Endothelial cell of umbilical vein (primary cell): ENCODE measurements at regions not wholly inside any gene's neighbourhood (a gene's known extent, or its start where the extent isn't known, plus 50 kb on each side); places are given as distances from the start of the nearest gene placed in this dataset.

Experiments
- BruUV-seq: library from RNA; stranded (reverse); fragments of 400-500 nt; replicated peaks from 2 replicates; lab custom pipeline; 2021; lab: Mats Ljungman, UMichigan
- CTCF ChIA-PET: fragments of 300-600, 350-600 bp; sonication (Branson Sonifier 250); formaldehyde crosslinking; loops from one replicate; lab custom pipeline; 2021; ENCODE audit warnings: antibody characterized with exemption, inconsistent platforms; lab: Charles Lee
- POLR2A ChIA-PET: fragments of 300-600, 350-600 bp; sonication (Branson Sonifier 250); formaldehyde crosslinking; loops from one replicate; lab custom pipeline; 2021; ENCODE audit warnings: antibody characterized with exemption, inconsistent platforms; lab: Charles Lee
- DNase-seq: peaks from one replicate; pipeline ENCODE4 v3.0.0-alpha.2; 2011; ENCODE audit warnings: low read depth, low spot score
- FAIRE-seq: peaks from 2 replicates; lab custom pipeline; 2011; peaks lifted over from hg19 to GRCh38; lab: Jason Lieb, UNC
- H2AFZ ChIP-seq: 2 replicates; pipeline ENCODE4 v1.6.0; 2012; ENCODE audit warnings: low read depth, low read length, control low read depth, inconsistent platforms
- H3K27ac ChIP-seq: 2 replicates; pipeline ENCODE4 v1.5.1; 2011; ENCODE audit warnings: low read depth, mild to moderate bottlenecking, control low read depth, low read length, moderate library complexity; ENCODE audit not compliant: insufficient read depth
- H3K27me3 ChIP-seq, 2 experiments: 2 replicates each; pipeline versions ENCODE4 v1.6.0 to v1.6.1; 2011; ENCODE audit warnings: low read length in 2 of 2, mixed read lengths in 1 of 2; ENCODE audit not compliant: control insufficient read depth in 2 of 2, insufficient read depth in 2 of 2
- H3K36me3 ChIP-seq, 2 experiments: 2 replicates in 1 of 2; 3 replicates in 1 of 2; pipeline ENCODE4 v1.5.1; 2011; ENCODE audit warnings: low read length in 2 of 2, mild to moderate bottlenecking in 1 of 2, moderate library complexity in 1 of 2; ENCODE audit not compliant: control insufficient read depth in 2 of 2, insufficient read depth in 2 of 2; ENCODE audit errors: extremely low read depth in 1 of 2
- H3K4me1 ChIP-seq: 3 replicates; pipeline ENCODE4 v1.5.1; 2011; ENCODE audit warnings: mild to moderate bottlenecking, low read length; ENCODE audit not compliant: control insufficient read depth, insufficient read depth; ENCODE audit errors: extremely low read depth
- H3K4me2 ChIP-seq: 2 replicates; pipeline ENCODE4 v1.6.1; 2011; ENCODE audit warnings: low read length, control low read depth, mixed read lengths; ENCODE audit not compliant: insufficient read depth
- H3K4me3 ChIP-seq, 3 experiments: fragments of 200-600 bp in 1 of 3; sonication (generic), shearing (Covaris generic) in 1 of 3; replicated peaks in 1 of 3; 2 replicates each; pipeline ENCODE4 v1.5.1; 2011 to 2016; ENCODE audit warnings: control low read depth in 3 of 3, low read length in 3 of 3, mild to moderate bottlenecking in 2 of 3, inconsistent platforms in 1 of 3, low read depth in 1 of 3, moderate library complexity in 1 of 3; ENCODE audit not compliant: insufficient read depth in 1 of 3
- H3K79me2 ChIP-seq: 2 replicates; pipeline ENCODE4 v1.6.0; 2012; ENCODE audit warnings: low read length, inconsistent platforms; ENCODE audit not compliant: control insufficient read depth, insufficient read depth
- H3K9ac ChIP-seq: replicated peaks from 2 replicates; pipeline ENCODE3; 2011; ENCODE audit warnings: low read length, control low read depth; ENCODE audit not compliant: insufficient read depth; ENCODE audit errors: extremely low read depth
- H3K9me1 ChIP-seq: replicated peaks from 3 replicates; pipeline ENCODE4 v1.6.0; 2011; ENCODE audit warnings: mild to moderate bottlenecking, low read length; ENCODE audit not compliant: control insufficient read depth, insufficient read depth; ENCODE audit errors: extremely low read depth
- H3K9me3 ChIP-seq: replicated peaks from 2 replicates; pipeline ENCODE4 v1.5.1; 2012; ENCODE audit warnings: low read length, inconsistent platforms; ENCODE audit not compliant: control insufficient read depth, insufficient read depth
- H4K20me1 ChIP-seq: replicated peaks from 2 replicates; pipeline ENCODE3; 2011; ENCODE audit warnings: mild to moderate bottlenecking, low read length; ENCODE audit not compliant: control insufficient read depth, insufficient read depth; ENCODE audit errors: extremely low read depth
- EZH2 ChIP-seq: IDR thresholded peaks from 2 replicates; pipeline ENCODE4 v1.6.1; 2012; ENCODE audit warnings: borderline replicate concordance, low read depth, mild to moderate bottlenecking, moderate library complexity, low read length, inconsistent platforms; ENCODE audit not compliant: severe bottlenecking
- FOS ChIP-seq: IDR thresholded peaks from 2 replicates; pipeline ENCODE4 v1.6.1; 2011; ENCODE audit warnings: mild to moderate bottlenecking, low read length, moderate library complexity, borderline replicate concordance; ENCODE audit not compliant: insufficient read depth
- GATA2 ChIP-seq: IDR thresholded peaks from 2 replicates; pipeline ENCODE4 v1.7.0; 2011; ENCODE audit warnings: low read depth, mild to moderate bottlenecking, moderate library complexity, mixed read lengths, low read length; ENCODE audit not compliant: insufficient read length, insufficient read depth
- JUN ChIP-seq: IDR thresholded peaks from 2 replicates; pipeline ENCODE4 v1.6.1; 2011; ENCODE audit warnings: borderline replicate concordance, low read depth; ENCODE audit not compliant: insufficient read length, insufficient read depth
- MYC ChIP-seq: IDR thresholded peaks from one replicate; pipeline ENCODE4 v1.6.1; 2011; ENCODE audit warnings: mild to moderate bottlenecking, low read depth, low read length
- POLR2A ChIP-seq: IDR thresholded peaks from 2 replicates; pipeline ENCODE4 v1.6.1; 2012; ENCODE audit warnings: low read depth, mild to moderate bottlenecking, control low read depth, low read length
- dilution Hi-C: fragments of 300-500 bp; cut with MboI; formaldehyde crosslinking; loops from one replicate; pipeline ENCODE4 v1.15.0; 2019; ENCODE audit warnings: low sequenced_read_pairs; ENCODE audit not compliant: extremely low pct_ligation_motif_present
- intact Hi-C: fragments of 100-400 bp; cut with micrococcal nuclease; formaldehyde crosslinking; loops from one replicate; pipeline ENCODE4 v1.10.0; 2022
- TF ChIP-seq, protein P1 (sequence below): IDR thresholded peaks from 2 replicates; pipeline ENCODE4 v1.6.1; 2011; ENCODE audit not compliant: insufficient read depth, insufficient read length
- TF ChIP-seq, protein P2 (sequence below), 2 donors: IDR thresholded peaks; 1 replicate in 1 of 2; 2 replicates in 1 of 2; pipeline ENCODE4 v1.5.1; 2011; ENCODE audit warnings: low read length in 2 of 2, mild to moderate bottlenecking in 2 of 2, moderate library complexity in 2 of 2, control low read depth in 1 of 2, inconsistent platforms in 1 of 2, low read depth in 1 of 2; ENCODE audit not compliant: insufficient read depth in 1 of 2; ENCODE audit errors: extremely low read depth in 1 of 2

DNA sequence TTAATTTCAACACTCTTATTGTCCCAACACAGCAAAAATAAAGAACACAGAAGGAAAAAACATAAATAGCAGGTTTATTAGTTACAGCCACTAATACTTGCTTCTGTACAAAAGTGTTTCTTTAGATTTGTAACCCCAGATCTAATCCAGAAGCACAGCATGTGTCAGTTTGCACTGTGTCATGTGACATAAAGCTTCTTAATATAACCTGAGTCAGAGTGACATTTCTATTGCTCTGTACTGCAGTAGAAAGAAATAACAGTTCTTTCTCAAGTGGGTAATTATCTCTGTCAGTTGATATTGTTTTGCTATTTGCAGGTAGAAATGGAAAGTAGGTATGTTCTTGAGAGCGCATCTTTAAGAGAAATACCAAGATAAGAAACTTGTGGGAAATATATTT is 422.5 kb downstream of the ZIC3 start:
- TF ChIP-seq, protein P1, sequence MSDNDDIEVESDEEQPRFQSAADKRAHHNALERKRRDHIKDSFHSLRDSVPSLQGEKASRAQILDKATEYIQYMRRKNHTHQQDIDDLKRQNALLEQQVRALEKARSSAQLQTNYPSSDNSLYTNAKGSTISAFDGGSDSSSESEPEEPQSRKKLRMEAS: no peak
- TF ChIP-seq GATA2 (no peak), MYC (no peak), POLR2A (no peak), EZH2 (no peak), FOS (no peak), JUN (no peak)
- TF ChIP-seq, protein P2, sequence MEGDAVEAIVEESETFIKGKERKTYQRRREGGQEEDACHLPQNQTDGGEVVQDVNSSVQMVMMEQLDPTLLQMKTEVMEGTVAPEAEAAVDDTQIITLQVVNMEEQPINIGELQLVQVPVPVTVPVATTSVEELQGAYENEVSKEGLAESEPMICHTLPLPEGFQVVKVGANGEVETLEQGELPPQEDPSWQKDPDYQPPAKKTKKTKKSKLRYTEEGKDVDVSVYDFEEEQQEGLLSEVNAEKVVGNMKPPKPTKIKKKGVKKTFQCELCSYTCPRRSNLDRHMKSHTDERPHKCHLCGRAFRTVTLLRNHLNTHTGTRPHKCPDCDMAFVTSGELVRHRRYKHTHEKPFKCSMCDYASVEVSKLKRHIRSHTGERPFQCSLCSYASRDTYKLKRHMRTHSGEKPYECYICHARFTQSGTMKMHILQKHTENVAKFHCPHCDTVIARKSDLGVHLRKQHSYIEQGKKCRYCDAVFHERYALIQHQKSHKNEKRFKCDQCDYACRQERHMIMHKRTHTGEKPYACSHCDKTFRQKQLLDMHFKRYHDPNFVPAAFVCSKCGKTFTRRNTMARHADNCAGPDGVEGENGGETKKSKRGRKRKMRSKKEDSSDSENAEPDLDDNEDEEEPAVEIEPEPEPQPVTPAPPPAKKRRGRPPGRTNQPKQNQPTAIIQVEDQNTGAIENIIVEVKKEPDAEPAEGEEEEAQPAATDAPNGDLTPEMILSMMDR (IDR thresholded peaks at IDR 0.05; ENCODE audit: extremely low read depth in 1 of 2, insufficient read depth in 1 of 2, low read depth in 1 of 2, low read length in 2 of 2): no peak
- ChIA-PET CTCF (no interaction called here), POLR2A (no interaction called here)
- Histone ChIP-seq H3K4me1 (no peaks in the 10 kb centered on the region), H3K9ac (no peak overlapping the region), H2AFZ (no peak overlapping the region), H3K27me3 (no peaks in the 10 kb centered on the region), H3K36me3 (no peaks in the 10 kb centered on the region), H3K9me1 (no peaks in the 10 kb centered on the region), H3K27ac (no peak overlapping the region), H3K79me2 (no peaks in the 10 kb centered on the region), H4K20me1 (no peaks in the 10 kb centered on the region), H3K4me2 (no peak overlapping the region), H3K4me3 (no peak overlapping the region), H3K9me3 (no peaks in the 10 kb centered on the region)
- FAIRE-seq (no peak), DNase-seq (no peak)
- dilution Hi-C loops: no loop called here
- intact Hi-C loops: no loop called here
- BruUV-seq: no TSS peak
